ENCODE measurements at regions not wholly inside any gene's neighbourhood (a gene's known extent, or its start where the extent isn't known, plus 50 kb on each side); places are given as distances from the start of the nearest gene placed in this dataset.
"Not testable (repeated sequence)": the region's sequence is repeated elsewhere in the genome, so short reads cannot be mapped to it uniquely, and the experiment has no call there.

GRCh38 chr10:100612601-100613595 is 77.2 kb downstream of the HIF1AN start:
- ATAC-seq, result no peak

GRCh38 chr10:100613846-100614245 is 78.1 kb downstream of the HIF1AN start:
- no peak for ATAC-seq

DNA sequence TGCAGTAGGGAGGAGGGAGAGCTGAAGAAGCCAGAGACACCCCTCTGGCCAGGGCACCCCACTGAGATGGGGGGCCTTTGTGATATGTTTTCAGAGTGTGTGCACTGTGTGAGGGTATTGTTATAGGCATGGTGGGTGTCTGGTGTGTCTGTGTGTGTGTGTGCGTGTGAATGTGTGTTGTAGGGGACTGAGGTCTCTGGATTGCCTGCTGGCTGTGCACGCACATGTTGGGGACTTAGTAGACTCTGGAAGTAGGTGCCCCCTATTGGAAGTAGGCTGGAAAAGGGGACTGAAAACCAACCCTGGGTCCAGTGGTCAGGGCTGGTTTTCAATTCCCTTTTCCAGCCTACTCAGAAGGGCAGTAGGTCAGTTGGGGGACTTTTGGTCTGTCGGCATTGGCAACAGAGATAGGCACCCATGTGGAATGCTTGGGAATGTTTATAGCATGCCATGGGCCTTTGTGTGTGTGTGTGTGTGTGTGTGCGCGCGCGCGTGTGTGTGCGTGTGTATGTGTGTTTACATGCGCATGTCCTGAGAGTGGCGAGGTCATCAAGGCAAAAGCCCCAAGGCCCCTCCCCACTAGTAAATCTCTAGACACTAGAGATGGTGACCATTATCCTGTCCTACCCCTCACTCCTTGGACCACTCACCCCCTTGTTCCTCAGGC is 78.8 kb downstream of the HIF1AN start:
- ATAC-seq, result no peak

GRCh38 chr10:100615241-100615640 is 79.5 kb downstream of the HIF1AN start:
- ATAC-seq, result no peak

DNA sequence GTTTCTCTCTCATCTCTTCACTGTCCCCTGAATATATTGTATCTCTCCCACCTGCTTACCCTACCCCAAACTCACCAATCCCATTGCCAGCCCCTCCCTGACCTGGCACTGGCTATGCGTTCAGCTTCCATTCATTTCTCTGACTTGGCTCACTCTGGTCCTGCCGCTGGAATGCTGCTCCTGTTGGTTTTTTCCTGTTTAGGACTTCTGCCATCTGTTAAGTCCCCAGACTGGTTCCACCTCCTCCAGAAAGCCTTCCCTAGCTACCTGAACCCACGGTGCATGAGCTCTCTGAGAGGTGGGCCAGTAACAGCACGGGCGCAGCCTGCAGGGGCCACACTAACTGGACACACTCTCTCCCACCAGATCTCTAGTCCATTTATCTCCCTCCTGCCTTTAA is 80.2 kb downstream of the HIF1AN start:
- ATAC-seq, result no peak

GRCh38 chr10:100618091-100618615 is 82.4 kb downstream of the HIF1AN start:
- no peak for ATAC-seq

GRCh38 chr10:100618632-100619255 is 83.0 kb downstream of the HIF1AN start:
- ATAC-seq, result no peak

DNA sequence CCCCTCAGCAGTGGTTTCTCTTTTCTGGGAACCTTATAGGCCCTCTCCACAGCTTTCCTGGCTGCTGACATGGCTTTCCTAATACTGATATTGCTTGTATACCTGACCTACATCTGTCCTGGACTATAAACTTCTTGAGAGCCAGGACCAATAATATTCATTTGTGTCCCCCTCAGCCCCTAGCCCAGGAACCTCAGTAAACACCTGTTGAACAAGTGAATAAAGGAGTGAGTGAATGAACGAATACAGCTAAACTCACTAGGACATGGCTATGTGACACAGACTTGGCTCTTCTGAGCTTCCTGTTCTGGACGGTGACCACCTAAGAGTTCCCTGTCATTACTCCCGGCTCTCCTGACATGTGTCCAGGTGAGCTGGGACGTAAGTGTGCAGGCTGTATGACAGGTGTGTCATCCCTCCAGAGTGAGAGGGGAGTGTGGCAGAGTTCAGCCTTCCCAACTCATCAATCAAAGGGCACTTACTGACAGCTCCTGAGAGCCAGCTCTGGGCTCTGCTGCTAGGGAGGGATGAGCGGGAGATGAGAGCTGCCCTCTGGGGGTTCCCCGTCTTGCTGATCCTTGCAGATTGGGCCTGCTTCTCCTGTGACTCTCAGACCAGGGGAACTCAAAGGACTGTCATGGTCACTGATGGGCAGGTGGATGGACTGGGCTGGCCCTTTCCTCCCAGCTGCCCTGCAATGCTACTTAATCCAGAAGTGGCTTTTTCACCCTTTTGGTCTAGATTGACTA is 84.5 kb downstream of the HIF1AN start:
- ATAC-seq, result no peak

DNA sequence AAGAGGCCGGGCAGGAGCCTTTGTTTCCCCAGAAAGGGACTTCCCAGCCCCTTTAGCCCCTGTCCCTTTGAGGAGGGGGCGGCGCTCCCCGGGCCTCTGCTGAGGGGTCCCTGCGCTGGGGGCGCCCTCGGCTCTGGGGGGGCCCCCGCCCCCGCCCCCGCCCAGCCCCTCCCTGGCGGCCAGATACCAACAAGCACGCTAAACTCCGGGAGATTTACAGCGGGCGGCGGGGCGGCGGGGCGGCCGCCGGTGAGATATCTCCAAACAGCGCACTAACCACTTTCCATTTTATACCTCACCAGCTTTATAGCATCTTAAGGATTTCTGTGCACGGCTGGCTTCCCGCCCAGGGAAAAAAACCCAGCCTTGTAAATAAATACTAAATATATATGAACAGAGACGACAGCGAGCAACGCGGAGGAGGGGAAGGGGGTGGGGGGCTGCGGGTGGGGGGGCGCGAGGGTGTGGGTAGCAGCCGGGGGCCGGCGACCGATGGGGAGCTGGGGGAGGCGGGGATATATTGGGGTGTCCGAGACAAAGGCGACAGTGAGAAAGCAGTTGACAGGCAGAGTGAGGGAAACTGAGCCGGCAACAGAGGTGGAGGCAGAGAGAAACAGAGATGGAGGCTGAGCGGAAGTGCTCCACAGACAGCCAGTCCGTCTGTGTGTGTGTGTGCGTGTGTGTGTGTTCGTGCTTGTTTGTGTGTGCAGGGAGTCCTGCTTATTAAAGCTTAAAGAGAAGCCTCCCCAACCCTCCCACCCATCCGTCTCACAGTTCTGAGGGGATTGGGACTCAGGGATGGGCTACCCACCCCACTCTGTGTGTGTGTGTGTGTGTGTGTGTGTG is 85.8 kb downstream of the HIF1AN start:
- ATAC-seq, result no peak

- ATAC-seq, result no peak
These were observed 87.2 kb downstream of the HIF1AN start for GRCh38 chr10:100622946-100623345.

GRCh38 chr10:100623521-100624230 is 87.9 kb downstream of the HIF1AN start:
- no peak for ATAC-seq

DNA sequence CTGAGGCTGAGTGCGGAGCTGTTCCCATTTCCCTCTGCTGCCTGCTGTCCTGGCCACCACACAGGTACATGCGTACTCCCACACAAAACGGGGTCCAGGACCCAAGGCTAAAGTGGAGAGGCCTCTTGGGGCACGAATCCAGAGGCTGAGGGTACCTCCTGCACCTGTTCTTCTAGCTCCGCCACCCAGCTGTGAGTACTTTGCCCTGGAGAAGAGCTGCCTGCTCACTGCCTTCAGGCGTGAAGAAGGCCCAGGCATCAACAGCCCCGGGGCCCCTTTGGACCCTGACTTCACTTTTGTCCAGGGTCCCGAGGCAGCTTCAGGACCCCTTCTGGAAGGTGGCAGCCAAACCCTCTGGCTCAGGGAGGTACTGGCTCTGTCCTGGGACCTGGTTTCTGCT is 88.6 kb downstream of the HIF1AN start:
- no peak for ATAC-seq

- no peak for ATAC-seq
These were observed 90.1 kb downstream of the HIF1AN start for GRCh38 chr10:100625816-100626215.

- ATAC-seq, result no peak
These were observed 92.3 kb downstream of the HIF1AN start for GRCh38 chr10:100628061-100628460.

DNA sequence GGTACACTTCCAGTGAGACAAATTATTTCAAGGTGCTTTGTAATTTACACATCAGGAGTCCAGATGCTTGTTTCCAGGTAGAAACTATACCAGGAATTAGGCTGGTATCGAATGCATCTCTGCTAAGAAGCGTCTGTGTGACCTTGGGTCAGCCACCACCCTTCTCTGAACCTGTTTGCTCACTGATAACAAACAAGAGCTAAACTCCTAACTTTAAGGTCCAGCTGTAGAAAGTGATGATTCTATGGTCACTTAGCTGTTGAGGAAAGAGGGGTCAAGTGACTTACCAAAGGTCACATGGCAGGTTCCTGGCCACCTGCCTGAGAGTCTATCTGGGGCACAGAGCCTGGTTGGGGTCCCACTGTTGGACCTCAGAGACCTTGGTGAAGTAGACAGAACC is 95.4 kb downstream of the HIF1AN start:
- ATAC-seq, result no peak

DNA sequence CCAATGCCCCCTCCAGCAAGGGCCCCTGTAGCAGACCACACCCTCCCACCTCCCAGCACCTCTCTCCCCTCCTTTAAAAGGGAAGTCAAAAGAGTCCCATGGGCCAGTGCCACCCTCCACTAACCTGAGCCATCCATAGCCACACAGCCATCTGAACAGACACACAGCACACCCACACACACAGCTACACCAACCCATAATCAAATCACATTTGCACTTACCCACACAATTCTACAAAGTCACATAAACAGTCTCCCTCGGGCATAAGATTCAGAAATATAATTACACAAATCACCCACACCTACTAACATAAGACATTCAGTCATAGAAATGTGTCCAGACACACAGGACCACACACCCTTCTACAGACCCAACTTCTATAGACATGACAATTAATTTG is 96.3 kb downstream of the HIF1AN start:
- no peak for ATAC-seq

DNA sequence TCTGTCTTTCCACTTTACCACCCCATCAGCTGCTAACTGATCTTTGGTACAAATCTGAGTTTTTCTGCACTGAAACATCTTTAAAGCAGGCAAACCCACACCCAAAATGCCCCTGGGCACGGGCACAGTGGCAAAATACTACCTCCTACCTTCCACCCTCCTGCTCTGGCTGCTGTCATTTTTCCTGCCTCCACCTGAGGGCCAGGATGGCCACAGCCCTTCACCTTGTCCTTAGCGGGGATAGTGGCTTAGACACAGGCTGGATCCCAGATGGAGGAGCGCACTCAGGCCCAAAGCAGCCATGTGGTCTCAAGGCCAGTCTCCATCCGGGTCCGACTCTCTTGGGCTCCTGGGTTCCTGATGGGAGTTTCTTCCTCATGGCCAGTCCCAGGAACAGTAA is 98.3 kb downstream of the HIF1AN start:
- ATAC-seq, result no peak

- no peak for ATAC-seq
These were observed 101.3 kb downstream of the HIF1AN start for GRCh38 chr10:100636848-100637553.

- no peak for ATAC-seq
These were observed 102.0 kb downstream of the HIF1AN start for GRCh38 chr10:100637785-100638184.

DNA sequence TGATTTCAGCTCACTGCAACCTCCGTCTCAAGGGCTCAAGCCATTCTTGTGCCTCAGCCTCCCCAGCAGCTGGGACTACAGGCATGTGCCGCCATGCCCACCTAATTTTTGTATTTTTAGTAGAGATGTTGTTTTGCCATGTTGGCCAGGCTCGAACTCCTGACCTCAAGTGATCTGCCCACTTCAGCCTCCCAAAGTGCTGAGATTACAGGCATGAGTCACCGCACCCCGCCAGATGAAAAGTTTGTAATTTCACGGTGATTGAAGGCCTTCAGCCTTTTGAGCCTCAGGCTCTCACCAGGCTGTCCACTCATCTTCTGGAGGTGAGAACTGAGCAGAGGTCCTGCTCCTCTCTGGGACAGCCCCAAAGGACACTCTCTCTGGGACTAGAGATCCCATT is 103.2 kb downstream of the HIF1AN start:
- ATAC-seq, result not testable (repeated sequence)

Measured in activated CD4-positive, CD25-positive, alpha-beta regulatory T cell treated with anti-CD3 and anti-CD28 coated beads, Interleukin-2, amount 50 U/mL, for 24 hours (primary cell).